K562 (cell line): ENCODE measurements at regions not wholly inside any gene's neighbourhood (a gene's known extent, or its start where the extent isn't known, plus 50 kb on each side); places are given as distances from the start of the nearest gene placed in this dataset.

Source experiments
- ASH1L ChIP-seq: fragments of 450-650 bp; IDR thresholded peaks from 2 replicates; pipeline ENCODE4 v1.6.1; 2018; ENCODE audit warnings: borderline replicate concordance, mild to moderate bottlenecking, low read depth; ENCODE audit not compliant: partially characterized antibody
- BRCA1 ChIP-seq, 2 experiments: fragments of 450-650 bp in 1 of 2; sonication (generic) in 1 of 2; formaldehyde crosslinking in 1 of 2; IDR thresholded peaks; 2 replicates each; pipeline versions ENCODE4 v1.5.0 to v1.6.1; 2017 to 2020; ENCODE audit warnings: mild to moderate bottlenecking in 1 of 2, missing genetic modification reagents in 1 of 2
- CBX1 ChIP-seq: sonication (generic); IDR thresholded peaks from 2 replicates; pipeline ENCODE4 v1.6.1; 2016; ENCODE audit warnings: antibody characterized with exemption, low read depth, mild to moderate bottlenecking
- CTCF ChIP-seq, 3 experiments: IDR thresholded peaks in 2 of 3; conservative IDR thresholded peaks in 1 of 3; 2 replicates each; pipeline ENCODE4 v1.5.1; 2011 to 2012; ENCODE audit warnings: low read length in 3 of 3, mild to moderate bottlenecking in 3 of 3, control low read depth in 2 of 3, improper control_type of control experiment in 1 of 3, inconsistent platforms in 1 of 3, low read depth in 1 of 3, mixed read lengths in 1 of 3, moderate library complexity in 1 of 3; ENCODE audit not compliant: insufficient read depth in 2 of 3
- HDAC1 ChIP-seq, 2 experiments: fragments of 450-650 bp; IDR thresholded peaks; 2 replicates each; pipeline ENCODE4 v1.6.1; 2016 to 2017; ENCODE audit warnings: inconsistent platforms in 1 of 2, mild to moderate bottlenecking in 1 of 2, moderate library complexity in 1 of 2
- KDM5B ChIP-seq: fragments of 200-600 bp; sonication (generic); IDR thresholded peaks from 2 replicates; pipeline ENCODE4 v1.6.1; 2012; ENCODE audit warnings: low read depth, mild to moderate bottlenecking, moderate library complexity, low read length, control low read depth, inconsistent platforms; ENCODE audit not compliant: insufficient replicate concordance
- MAFG ChIP-seq: fragments of 450-650 bp; conservative IDR thresholded peaks from 2 replicates; pipeline ENCODE4 v1.6.1; 2016; ENCODE audit warnings: missing genetic modification characterization, missing compliant biosample characterization
- PHF8 ChIP-seq: fragments of 200-600 bp; sonication (generic); IDR thresholded peaks from 2 replicates; pipeline ENCODE4 v1.6.1; 2012; ENCODE audit warnings: mixed run types, mild to moderate bottlenecking, inconsistent platforms, low read length, moderate library complexity, borderline replicate concordance
- PRDM10 ChIP-seq: fragments of 450-650 bp; IDR thresholded peaks from 2 replicates; pipeline ENCODE4 v1.6.1; 2018; ENCODE audit not compliant: partially characterized antibody
- SNRNP70 ChIP-seq: fragments of 200-400 bp; formaldehyde crosslinking; optimal IDR thresholded peaks from 2 replicates; pipeline ENCODE3; 2017; ENCODE audit warnings: low read depth, low read length
- ZNF324 ChIP-seq: fragments of 250-450 bp; sonication (Bioruptor Pico); IDR thresholded peaks from 2 replicates; pipeline ENCODE4 v1.4.0; 2020; ENCODE audit warnings: mild to moderate bottlenecking
- TF ChIP-seq, protein P1 (sequence below): IDR thresholded peaks from 3 replicates; pipeline ENCODE4 v1.6.1; 2011; ENCODE audit warnings: borderline replicate concordance, mild to moderate bottlenecking; ENCODE audit not compliant: insufficient read length, insufficient read depth
- TF ChIP-seq, protein P2 (sequence below), 2 experiments: IDR thresholded peaks; 2 replicates each; pipeline ENCODE4 v1.6.1; 2011; ENCODE audit warnings: borderline replicate concordance in 1 of 2, control low read depth in 1 of 2, low read depth in 1 of 2, low read length in 1 of 2, mild to moderate bottlenecking in 1 of 2, mixed read lengths in 1 of 2, moderate library complexity in 1 of 2; ENCODE audit not compliant: insufficient read depth in 1 of 2, insufficient read length in 1 of 2, poor library complexity in 1 of 2, severe bottlenecking in 1 of 2; ENCODE audit errors: extremely low read depth in 1 of 2
- TF ChIP-seq, protein P3 (sequence below), 2 experiments: IDR thresholded peaks in 1 of 2; conservative IDR thresholded peaks in 1 of 2; 2 replicates each; pipeline ENCODE4 v1.6.1; 2016; ENCODE audit warnings: low read depth in 2 of 2, mild to moderate bottlenecking in 1 of 2, missing compliant biosample characterization in 1 of 2, missing genetic modification characterization in 1 of 2, moderate library complexity in 1 of 2

- no peak for TF ChIP-seq PHF8
- TF ChIP-seq, protein P1, sequence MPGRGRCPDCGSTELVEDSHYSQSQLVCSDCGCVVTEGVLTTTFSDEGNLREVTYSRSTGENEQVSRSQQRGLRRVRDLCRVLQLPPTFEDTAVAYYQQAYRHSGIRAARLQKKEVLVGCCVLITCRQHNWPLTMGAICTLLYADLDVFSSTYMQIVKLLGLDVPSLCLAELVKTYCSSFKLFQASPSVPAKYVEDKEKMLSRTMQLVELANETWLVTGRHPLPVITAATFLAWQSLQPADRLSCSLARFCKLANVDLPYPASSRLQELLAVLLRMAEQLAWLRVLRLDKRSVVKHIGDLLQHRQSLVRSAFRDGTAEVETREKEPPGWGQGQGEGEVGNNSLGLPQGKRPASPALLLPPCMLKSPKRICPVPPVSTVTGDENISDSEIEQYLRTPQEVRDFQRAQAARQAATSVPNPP: no peak
- no peak for TF ChIP-seq BRCA1 (IDR thresholded peaks at IDR 0.05)
- TF ChIP-seq BRCA1 (CRISPR knock-in tag; IDR thresholded peaks at IDR 0.05): no peak
- TF ChIP-seq KDM5B: no peak
- TF ChIP-seq CBX1: no peak
- no peak for TF ChIP-seq MAFG (tag)
- TF ChIP-seq ASH1L: no peak
- peak in 2 of 3 experiments; percentile 11 to 19; a peak in 1 of 6 replicates for TF ChIP-seq CTCF (IDR thresholded peaks at IDR 0.05 in 2 of 3, conservative IDR thresholded peaks at IDR 0.05 in 1 of 3; ENCODE audit: insufficient read depth in 2 of 3, low read depth in 1 of 3, low read length in 3 of 3)
- TF ChIP-seq ZNF324 (CRISPR knock-in tag): no peak
- no peak for TF ChIP-seq HDAC1 (IDR thresholded peaks at IDR 0.05)
- no peak for TF ChIP-seq PRDM10
- TF ChIP-seq, protein P2, sequence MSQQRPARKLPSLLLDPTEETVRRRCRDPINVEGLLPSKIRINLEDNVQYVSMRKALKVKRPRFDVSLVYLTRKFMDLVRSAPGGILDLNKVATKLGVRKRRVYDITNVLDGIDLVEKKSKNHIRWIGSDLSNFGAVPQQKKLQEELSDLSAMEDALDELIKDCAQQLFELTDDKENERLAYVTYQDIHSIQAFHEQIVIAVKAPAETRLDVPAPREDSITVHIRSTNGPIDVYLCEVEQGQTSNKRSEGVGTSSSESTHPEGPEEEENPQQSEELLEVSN (IDR thresholded peaks at IDR 0.05; ENCODE audit: borderline replicate concordance in 1 of 2, extremely low read depth in 1 of 2, insufficient read depth in 1 of 2, insufficient read length in 1 of 2, low read depth in 1 of 2, low read length in 1 of 2, poor library complexity in 1 of 2, severe bottlenecking in 1 of 2): no peak
- no peak for TF ChIP-seq SNRNP70
- TF ChIP-seq, protein P3, sequence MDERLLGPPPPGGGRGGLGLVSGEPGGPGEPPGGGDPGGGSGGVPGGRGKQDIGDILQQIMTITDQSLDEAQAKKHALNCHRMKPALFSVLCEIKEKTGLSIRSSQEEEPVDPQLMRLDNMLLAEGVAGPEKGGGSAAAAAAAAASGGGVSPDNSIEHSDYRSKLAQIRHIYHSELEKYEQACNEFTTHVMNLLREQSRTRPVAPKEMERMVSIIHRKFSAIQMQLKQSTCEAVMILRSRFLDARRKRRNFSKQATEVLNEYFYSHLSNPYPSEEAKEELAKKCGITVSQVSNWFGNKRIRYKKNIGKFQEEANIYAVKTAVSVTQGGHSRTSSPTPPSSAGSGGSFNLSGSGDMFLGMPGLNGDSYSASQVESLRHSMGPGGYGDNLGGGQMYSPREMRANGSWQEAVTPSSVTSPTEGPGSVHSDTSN (CRISPR knock-in tag; IDR thresholded peaks at IDR 0.05; ENCODE audit: low read depth): no peak
- TF ChIP-seq, protein P3 (tag; conservative IDR thresholded peaks at IDR 0.05; ENCODE audit: low read depth): peak; percentile 37; the same call in 1 of the 2 replicates
Observed at GRCh38 chr15:72835294-72835890, 51.8 kb upstream of the ADPGK start (continued).
